Body of pancreas (tissue), 4 donors: ENCODE measurements at regions not wholly inside any gene's neighbourhood (a gene's known extent, or its start where the extent isn't known, plus 50 kb on each side); places are given as distances from the start of the nearest gene placed in this dataset.
A peak's percentile ranks its signal among the peaks of the same experiment; 100 is the strongest.

Source experiments
- ATAC-seq: fragments of 150-250 bp; one replicate; pipeline ENCODE4 v1.9.1; 2016
- DNase-seq, 4 donors: peaks; one replicate each; pipeline ENCODE4 v3.0.0-alpha.2; 2019
- H3K27ac ChIP-seq, 4 donors: fragments of 200-600 bp; sonication (generic); 1 replicate in 3 of 4; 2 replicates in 1 of 4; pipeline versions ENCODE4 v1.5.1 to v1.6.1; 2016 to 2019; ENCODE audit warnings: mild to moderate bottlenecking in 1 of 4, mixed read lengths in 1 of 4, moderate library complexity in 1 of 4
- H3K27me3 ChIP-seq, 2 donors: fragments of 200-600 bp; sonication (generic); one replicate each; pipeline ENCODE4 v1.6.0; 2016; ENCODE audit warnings: mild to moderate bottlenecking in 1 of 2
- H3K36me3 ChIP-seq, 2 donors: fragments of 200-600 bp; sonication (generic); replicated peaks in 1 of 2; 2 replicates each; pipeline ENCODE4 v1.5.1; 2016; ENCODE audit warnings: low read depth in 2 of 2; ENCODE audit not compliant: insufficient read depth in 1 of 2
- H3K4me1 ChIP-seq: fragments of 200-600 bp; sonication (generic); one replicate; pipeline ENCODE4 v1.6.0; 2016
- H3K4me3 ChIP-seq, 2 donors: fragments of 200-600 bp; sonication (generic); 1 replicate in 1 of 2; 2 replicates in 1 of 2; pipeline ENCODE4 v1.5.1; 2016 to 2019
- H3K9me3 ChIP-seq, 3 donors: fragments of 200-600 bp; sonication (generic); 1 replicate in 2 of 3; 2 replicates in 1 of 3; pipeline ENCODE4 v1.5.1; 2016
- POLR2A ChIP-seq, 3 donors: fragments of 450-650 bp; IDR thresholded peaks; one replicate each; pipeline ENCODE4 v1.6.1; 2016; ENCODE audit warnings: antibody characterized with exemption in 3 of 3, mild to moderate bottlenecking in 2 of 3
- WGBS, 2 donors: methylation state at CpG; one replicate each; pipeline ENCODE4 v1.1.5; 2017; 5-methylcytosine and 5-hydroxymethylcytosine counted together
- intact Hi-C: fragments of 100-400 bp; cut with DNase I; formaldehyde crosslinking; loops from one replicate; pipeline ENCODE4 v1.15.1; 2023
- TF ChIP-seq, protein P1 (sequence below), 7 experiments: fragments of 450-650 bp in 4 of 7; fragments of 200-600 bp in 3 of 7; sonication (generic) in 3 of 7; IDR thresholded peaks; one replicate each; pipeline ENCODE4 v1.5.1; 2016 to 2019; ENCODE audit warnings: antibody characterized with exemption in 7 of 7

DNA sequence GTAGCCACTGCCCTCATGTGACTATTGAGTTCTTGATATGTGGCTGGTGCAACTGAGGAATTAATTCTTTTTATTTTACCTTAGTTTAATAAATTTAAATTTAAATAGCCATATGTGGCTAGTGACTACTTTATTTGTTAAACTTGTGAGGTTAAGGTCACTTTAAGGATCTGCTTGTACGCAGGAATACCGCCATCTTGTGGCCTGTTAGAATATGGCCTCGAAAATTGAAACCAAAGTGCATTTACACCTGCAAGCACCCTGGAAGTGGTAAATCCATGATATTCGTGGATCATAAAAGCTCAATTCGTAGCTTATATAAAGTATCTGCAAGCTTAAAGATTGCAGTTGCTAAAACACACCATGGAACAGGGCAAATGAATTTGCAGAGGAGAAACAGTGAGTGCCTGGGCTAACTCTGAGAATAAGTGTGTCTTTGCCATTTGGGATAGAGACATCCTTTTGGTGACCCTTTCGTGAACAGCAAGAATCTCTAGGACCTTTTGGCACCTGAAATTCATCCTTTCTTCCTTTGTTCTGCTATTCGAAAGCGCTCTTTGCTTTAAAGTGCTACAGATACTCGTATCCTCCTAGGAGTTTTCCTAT lies 59.9 kb upstream of the REG3A start:
- TF ChIP-seq, protein P1, sequence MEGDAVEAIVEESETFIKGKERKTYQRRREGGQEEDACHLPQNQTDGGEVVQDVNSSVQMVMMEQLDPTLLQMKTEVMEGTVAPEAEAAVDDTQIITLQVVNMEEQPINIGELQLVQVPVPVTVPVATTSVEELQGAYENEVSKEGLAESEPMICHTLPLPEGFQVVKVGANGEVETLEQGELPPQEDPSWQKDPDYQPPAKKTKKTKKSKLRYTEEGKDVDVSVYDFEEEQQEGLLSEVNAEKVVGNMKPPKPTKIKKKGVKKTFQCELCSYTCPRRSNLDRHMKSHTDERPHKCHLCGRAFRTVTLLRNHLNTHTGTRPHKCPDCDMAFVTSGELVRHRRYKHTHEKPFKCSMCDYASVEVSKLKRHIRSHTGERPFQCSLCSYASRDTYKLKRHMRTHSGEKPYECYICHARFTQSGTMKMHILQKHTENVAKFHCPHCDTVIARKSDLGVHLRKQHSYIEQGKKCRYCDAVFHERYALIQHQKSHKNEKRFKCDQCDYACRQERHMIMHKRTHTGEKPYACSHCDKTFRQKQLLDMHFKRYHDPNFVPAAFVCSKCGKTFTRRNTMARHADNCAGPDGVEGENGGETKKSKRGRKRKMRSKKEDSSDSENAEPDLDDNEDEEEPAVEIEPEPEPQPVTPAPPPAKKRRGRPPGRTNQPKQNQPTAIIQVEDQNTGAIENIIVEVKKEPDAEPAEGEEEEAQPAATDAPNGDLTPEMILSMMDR (IDR thresholded peaks at IDR 0.05): peak; percentile 61 to 91 (median 85)
- no peak for TF ChIP-seq POLR2A (IDR thresholded peaks at IDR 0.05)
- WGBS, 2 donors: 24% methylated on average over 9 of the region's 9 CpGs
- H3K27ac ChIP-seq: peak overlapping the region in 1 of 4 donors; percentile 26
- ATAC-seq (peak; percentile 66), DNase-seq (peak; percentile 72 to 80 (median 75))
- no peaks in the 10 kb centered on the region for H3K4me1 ChIP-seq
- H3K9me3 ChIP-seq: no peaks in the 10 kb centered on the region
- intact Hi-C loops: loop anchor here (5.0 kb wide), 1 partner anchor 82 kb away; no protein-coding TSS in a partner anchor
- no peaks in the 10 kb centered on the region for H3K27me3 ChIP-seq
- H3K4me3 ChIP-seq: no peak overlapping the region
- no peaks in the 10 kb centered on the region for H3K36me3 ChIP-seq

- H3K36me3 ChIP-seq: no peaks in the 10 kb centered on the region
- intact Hi-C loops: no loop called here
- DNase-seq: no peak
- H3K4me1 ChIP-seq: peaks cover 8% of the 10 kb centered on the region
- no peaks in the 10 kb centered on the region for H3K27me3 ChIP-seq
- no peak overlapping the region for H3K4me3 ChIP-seq
- no peak overlapping the region for H3K27ac ChIP-seq
- TF ChIP-seq POLR2A (IDR thresholded peaks at IDR 0.05): no peak
- TF ChIP-seq, protein P1 (IDR thresholded peaks at IDR 0.05): no peak
- no peaks in the 10 kb centered on the region for H3K9me3 ChIP-seq
- no peak for ATAC-seq
- 84 to 96% methylated on average over 2 of the region's 2 CpGs for WGBS, 2 donors
Measured at GRCh38 chr2:79210274-79210917, 50.8 kb upstream of the REG3A start.
